C4-2B (cell line): ENCODE measurements at regions not wholly inside any gene's neighbourhood (a gene's known extent, or its start where the extent isn't known, plus 50 kb on each side); places are given as distances from the start of the nearest gene placed in this dataset.

Experiments used
- ZFX ChIP-seq: fragments of 450-650 bp; IDR thresholded peaks from 2 replicates; pipeline ENCODE4 v1.6.1; 2017
- TF ChIP-seq, protein P1 (sequence below): fragments of 450-650 bp; conservative IDR thresholded peaks from 2 replicates; pipeline ENCODE4 v1.5.1; 2017; ENCODE audit warnings: mild to moderate bottlenecking

DNA sequence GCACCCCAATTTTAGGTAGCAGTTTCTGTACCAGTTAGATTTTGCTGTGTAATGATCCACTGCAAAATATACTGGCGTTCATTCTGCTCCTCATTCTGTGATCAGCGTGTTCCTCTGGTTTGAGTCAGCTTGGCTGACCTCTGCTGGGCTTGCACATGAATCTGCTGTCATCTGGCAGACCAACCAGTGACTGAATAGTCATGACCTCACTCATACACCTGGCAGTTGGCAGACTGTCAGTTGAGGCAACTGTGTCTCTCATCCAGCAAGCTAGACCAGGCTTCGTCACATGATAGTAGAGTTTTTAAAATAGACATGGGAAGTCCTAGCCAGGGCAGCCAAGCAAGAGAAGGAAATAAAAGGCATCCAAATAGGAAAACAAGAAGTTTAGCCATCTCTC lies 316.3 kb upstream of the LARGE1 start:
- TF ChIP-seq, protein P1, sequence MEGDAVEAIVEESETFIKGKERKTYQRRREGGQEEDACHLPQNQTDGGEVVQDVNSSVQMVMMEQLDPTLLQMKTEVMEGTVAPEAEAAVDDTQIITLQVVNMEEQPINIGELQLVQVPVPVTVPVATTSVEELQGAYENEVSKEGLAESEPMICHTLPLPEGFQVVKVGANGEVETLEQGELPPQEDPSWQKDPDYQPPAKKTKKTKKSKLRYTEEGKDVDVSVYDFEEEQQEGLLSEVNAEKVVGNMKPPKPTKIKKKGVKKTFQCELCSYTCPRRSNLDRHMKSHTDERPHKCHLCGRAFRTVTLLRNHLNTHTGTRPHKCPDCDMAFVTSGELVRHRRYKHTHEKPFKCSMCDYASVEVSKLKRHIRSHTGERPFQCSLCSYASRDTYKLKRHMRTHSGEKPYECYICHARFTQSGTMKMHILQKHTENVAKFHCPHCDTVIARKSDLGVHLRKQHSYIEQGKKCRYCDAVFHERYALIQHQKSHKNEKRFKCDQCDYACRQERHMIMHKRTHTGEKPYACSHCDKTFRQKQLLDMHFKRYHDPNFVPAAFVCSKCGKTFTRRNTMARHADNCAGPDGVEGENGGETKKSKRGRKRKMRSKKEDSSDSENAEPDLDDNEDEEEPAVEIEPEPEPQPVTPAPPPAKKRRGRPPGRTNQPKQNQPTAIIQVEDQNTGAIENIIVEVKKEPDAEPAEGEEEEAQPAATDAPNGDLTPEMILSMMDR = peak; percentile 22
- TF ChIP-seq ZFX = no peak
